GM12873 (cell line): ENCODE measurements at regions not wholly inside any gene's neighbourhood (a gene's known extent, or its start where the extent isn't known, plus 50 kb on each side); places are given as distances from the start of the nearest gene placed in this dataset.

Source experiments
- TF ChIP-seq, protein P1 (sequence below): IDR thresholded peaks from 2 replicates; pipeline ENCODE4 v1.5.1; 2012; ENCODE audit warnings: low read depth, mild to moderate bottlenecking, moderate library complexity, low read length, control low read depth; ENCODE audit not compliant: insufficient read depth; ENCODE audit errors: missing control alignments

DNA sequence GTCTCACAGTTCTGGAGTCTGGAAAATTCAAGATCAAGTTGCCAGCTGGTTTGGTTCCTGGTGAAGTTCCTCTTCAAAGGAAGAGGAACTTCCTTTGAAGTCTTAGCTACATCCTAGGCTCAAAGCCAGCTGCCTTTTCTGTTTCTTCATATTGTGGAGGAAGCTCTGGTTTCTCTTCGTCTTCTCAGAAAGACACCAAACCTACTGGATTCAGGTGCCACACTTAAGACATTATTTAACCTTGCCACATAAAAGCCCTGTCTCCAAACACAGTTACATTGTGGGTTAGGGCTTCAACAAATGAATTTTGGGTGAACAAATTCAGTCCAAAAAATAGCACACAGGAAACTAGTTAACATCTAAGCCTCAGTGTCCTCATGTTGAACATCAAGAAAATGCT lies 1019.8 kb downstream of the GALC start:
- TF ChIP-seq, protein P1, sequence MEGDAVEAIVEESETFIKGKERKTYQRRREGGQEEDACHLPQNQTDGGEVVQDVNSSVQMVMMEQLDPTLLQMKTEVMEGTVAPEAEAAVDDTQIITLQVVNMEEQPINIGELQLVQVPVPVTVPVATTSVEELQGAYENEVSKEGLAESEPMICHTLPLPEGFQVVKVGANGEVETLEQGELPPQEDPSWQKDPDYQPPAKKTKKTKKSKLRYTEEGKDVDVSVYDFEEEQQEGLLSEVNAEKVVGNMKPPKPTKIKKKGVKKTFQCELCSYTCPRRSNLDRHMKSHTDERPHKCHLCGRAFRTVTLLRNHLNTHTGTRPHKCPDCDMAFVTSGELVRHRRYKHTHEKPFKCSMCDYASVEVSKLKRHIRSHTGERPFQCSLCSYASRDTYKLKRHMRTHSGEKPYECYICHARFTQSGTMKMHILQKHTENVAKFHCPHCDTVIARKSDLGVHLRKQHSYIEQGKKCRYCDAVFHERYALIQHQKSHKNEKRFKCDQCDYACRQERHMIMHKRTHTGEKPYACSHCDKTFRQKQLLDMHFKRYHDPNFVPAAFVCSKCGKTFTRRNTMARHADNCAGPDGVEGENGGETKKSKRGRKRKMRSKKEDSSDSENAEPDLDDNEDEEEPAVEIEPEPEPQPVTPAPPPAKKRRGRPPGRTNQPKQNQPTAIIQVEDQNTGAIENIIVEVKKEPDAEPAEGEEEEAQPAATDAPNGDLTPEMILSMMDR, result no peak

DNA sequence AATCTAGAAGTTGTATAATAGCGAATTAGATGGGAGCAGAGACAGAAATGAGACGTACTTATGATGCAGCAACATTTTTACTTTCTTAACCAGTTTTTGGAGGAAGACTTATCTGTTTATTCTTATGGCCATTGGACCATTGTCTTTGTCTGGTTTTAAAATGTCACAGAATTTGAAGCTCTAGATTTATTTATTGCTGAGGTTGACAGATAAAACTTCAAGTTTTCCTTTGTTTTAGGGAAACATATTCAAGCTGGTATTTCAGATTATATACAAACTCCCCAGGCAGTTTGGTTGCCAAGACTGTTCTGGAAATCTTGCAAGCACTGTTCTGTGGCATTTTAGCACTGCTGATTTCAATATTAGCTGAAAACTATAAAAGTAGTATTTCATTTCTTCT lies 1021.7 kb downstream of the GALC start:
- TF ChIP-seq, protein P1, result no peak

DNA sequence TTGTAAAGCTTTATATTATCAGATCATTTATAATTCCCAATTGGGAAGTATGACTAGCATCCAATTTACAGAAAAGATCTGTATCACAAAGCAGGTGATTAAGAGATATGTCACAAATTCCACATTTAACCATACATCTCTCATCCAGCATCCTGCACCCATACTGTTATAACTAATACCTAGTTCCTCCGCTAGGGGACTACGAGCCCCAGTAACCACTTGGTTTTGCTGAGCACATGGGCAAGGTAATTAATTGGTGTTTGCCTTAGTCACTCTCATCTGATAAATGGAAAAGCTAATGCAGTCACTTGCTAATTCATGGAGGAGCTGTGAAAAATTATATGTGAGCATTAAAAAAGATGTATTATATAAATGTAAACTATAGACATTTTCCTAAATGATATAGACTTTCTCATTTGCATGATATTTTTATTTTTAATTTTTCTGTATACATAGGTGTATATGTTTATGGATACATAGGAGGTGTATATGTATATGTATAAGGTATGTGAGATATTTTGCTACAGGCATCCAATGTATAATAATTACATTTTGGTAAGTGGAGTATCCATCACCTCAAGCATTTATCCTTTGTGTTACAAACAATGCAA lies 1031.8 kb downstream of the GALC start:
- TF ChIP-seq, protein P1, result peak; percentile 49

DNA sequence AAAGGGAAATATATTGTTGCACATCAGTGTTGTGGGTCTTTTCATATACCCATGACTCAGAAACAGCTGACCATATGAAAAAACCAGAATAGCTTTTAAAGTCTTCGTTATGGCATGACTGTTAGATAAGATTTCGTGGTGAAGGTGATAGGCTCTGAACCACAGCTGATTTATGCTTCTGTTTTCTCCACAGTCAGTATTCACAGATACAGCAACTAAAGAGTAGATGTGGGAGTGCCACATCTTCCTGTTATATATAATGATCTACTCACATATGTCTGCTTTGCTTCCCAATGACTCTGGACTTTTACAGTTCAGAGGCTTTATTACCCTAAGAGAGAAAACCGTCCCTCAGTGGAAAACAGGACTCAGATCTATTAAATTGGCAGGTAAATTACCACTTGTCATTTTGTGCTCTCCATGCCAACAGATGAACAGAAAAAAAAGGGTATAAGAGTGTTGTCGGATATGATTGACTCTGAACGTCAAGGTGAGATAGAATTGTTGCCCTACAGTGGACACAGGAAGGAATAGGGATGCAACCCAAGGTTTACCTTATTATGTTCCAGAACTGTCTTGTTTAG lies 1037.1 kb downstream of the GALC start:
- TF ChIP-seq, protein P1, result no peak

DNA sequence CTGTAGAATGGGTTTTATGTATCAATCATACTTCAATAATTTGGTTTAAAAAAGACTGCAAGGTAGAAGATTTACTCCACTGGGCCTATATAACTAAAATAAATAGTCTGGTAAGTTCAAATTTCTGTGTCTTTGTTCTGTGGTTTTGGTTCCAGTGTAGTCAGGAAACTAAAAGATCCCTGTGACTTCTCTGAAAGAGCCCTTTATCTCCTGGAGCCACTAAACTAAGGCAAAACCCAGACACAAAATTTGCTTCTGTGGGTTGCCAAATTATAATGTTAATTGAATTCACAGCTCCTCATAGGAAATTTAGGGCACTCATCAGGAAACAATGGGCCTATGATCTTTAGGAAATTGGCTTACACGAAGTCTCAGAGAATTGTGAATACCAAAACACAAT lies 1038.4 kb downstream of the GALC start:
- TF ChIP-seq, protein P1, result no peak

DNA sequence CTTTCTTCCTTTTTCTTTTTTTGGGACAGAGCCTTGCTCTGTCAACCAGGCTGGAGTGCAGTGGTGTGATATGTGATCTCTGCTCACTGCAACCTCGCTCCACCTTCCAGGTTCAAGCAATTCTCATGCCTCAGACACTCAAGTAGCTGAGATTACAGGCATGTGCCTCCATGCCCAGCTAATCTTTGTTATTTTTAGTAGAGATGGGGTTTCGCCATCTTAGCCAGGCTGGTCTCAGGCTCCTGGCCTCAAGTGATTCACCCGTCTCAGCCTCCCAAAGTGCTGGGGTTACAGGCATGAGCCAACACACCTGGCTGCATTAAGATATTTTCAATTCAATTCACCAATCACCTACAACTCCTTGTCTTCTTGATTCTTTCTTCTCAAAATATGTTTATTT lies 1046.5 kb downstream of the GALC start:
- TF ChIP-seq, protein P1, result no peak

DNA sequence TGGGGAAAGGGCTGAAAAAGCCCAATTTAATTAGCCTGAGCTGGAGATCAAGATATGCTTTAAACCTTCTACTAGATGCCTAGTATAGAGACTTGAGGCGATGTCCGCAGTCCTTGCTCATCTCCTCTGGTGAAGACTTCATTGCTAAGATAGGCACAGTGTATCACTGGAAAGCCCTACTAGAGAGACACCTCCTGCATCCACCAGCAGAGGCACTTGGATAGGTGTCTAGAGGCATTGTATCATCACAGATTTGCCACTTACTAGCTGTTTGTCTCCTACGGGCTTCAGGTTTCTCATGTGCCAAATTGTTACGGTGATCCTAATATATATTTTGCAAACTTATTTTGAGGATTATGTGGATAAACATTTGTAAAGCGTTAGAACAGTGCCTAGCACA lies 1048.5 kb downstream of the GALC start:
- TF ChIP-seq, protein P1, result no peak
